Loucy (cell line): ENCODE measurements at regions not wholly inside any gene's neighbourhood (a gene's known extent, or its start where the extent isn't known, plus 50 kb on each side); places are given as distances from the start of the nearest gene placed in this dataset.

ENCODE experiments used
- H2AFZ ChIP-seq: fragments of 200-600 bp; sonication (generic); 2 replicates; pipeline ENCODE4 v1.6.0; 2016; ENCODE audit warnings: antibody characterized with exemption, mild to moderate bottlenecking, low read length, moderate library complexity
- H3F3A ChIP-seq: fragments of 200-600 bp; 2 replicates; pipeline ENCODE4 v1.6.0; 2016; ENCODE audit warnings: antibody characterized with exemption, low read depth, mild to moderate bottlenecking
- H3K27me3 ChIP-seq: fragments of 200-600 bp; sonication (generic); 2 replicates; pipeline ENCODE4 v1.6.1; 2014; ENCODE audit warnings: low read length, mild to moderate bottlenecking; ENCODE audit not compliant: insufficient read depth, poor library complexity, severe bottlenecking
- H3K36me3 ChIP-seq: fragments of 200-600 bp; sonication (generic); 2 replicates; pipeline ENCODE4 v1.6.1; 2016; ENCODE audit warnings: low read length; ENCODE audit not compliant: insufficient read depth
- H3K4me1 ChIP-seq: fragments of 200-600 bp; sonication (generic); 2 replicates; pipeline ENCODE4 v1.5.1; 2014; ENCODE audit warnings: low read length, mild to moderate bottlenecking; ENCODE audit not compliant: insufficient read depth, poor library complexity, severe bottlenecking
- H3K4me2 ChIP-seq: fragments of 200-600 bp; sonication (generic); 2 replicates; pipeline ENCODE4 v1.6.0; 2014; ENCODE audit warnings: antibody characterized with exemption, low read length, low read depth, mild to moderate bottlenecking; ENCODE audit not compliant: poor library complexity, severe bottlenecking
- H3K4me3 ChIP-seq: fragments of 200-600 bp; sonication (generic); 2 replicates; pipeline ENCODE4 v1.5.1; 2014; ENCODE audit warnings: low read length, mild to moderate bottlenecking, mixed read lengths; ENCODE audit not compliant: poor library complexity, severe bottlenecking
- H3K79me2 ChIP-seq: fragments of 200-600 bp; sonication (generic); 2 replicates; pipeline ENCODE4 v1.6.1; 2014; ENCODE audit warnings: low read length; ENCODE audit not compliant: insufficient read depth
- H3K9ac ChIP-seq: fragments of 200-600 bp; sonication (generic); 2 replicates; pipeline ENCODE4 v1.6.0; 2014; ENCODE audit warnings: mild to moderate bottlenecking, low read depth, low read length, moderate library complexity; ENCODE audit not compliant: poor library complexity, severe bottlenecking
- H3K9me2 ChIP-seq: fragments of 200-600 bp; sonication (generic); replicated peaks from 2 replicates; pipeline ENCODE4 v1.6.1; 2016; ENCODE audit warnings: low read depth, low read length, mixed read lengths
- H3K9me3 ChIP-seq: fragments of 200-600 bp; sonication (generic); 2 replicates; pipeline ENCODE4 v1.6.1; 2014; ENCODE audit warnings: mild to moderate bottlenecking, antibody characterized with exemption, low read length, low read depth; ENCODE audit not compliant: insufficient read depth
- H4K20me1 ChIP-seq: fragments of 200-600 bp; sonication (generic); 2 replicates; pipeline ENCODE4 v1.6.0; 2014; ENCODE audit warnings: antibody characterized with exemption, low read length, mild to moderate bottlenecking; ENCODE audit not compliant: insufficient read depth, poor library complexity, severe bottlenecking
- EZH2phosphoT487 ChIP-seq: fragments of 200-600 bp; IDR thresholded peaks from 2 replicates; pipeline ENCODE4 v1.6.1; 2018; ENCODE audit warnings: antibody characterized with exemption, mild to moderate bottlenecking, moderate library complexity, borderline replicate concordance
- TF ChIP-seq, protein P1 (sequence below): fragments of 200-600 bp; sonication (generic); conservative IDR thresholded peaks from 2 replicates; pipeline ENCODE4 v1.5.1; 2014; ENCODE audit warnings: mild to moderate bottlenecking, antibody characterized with exemption, low read length

DNA sequence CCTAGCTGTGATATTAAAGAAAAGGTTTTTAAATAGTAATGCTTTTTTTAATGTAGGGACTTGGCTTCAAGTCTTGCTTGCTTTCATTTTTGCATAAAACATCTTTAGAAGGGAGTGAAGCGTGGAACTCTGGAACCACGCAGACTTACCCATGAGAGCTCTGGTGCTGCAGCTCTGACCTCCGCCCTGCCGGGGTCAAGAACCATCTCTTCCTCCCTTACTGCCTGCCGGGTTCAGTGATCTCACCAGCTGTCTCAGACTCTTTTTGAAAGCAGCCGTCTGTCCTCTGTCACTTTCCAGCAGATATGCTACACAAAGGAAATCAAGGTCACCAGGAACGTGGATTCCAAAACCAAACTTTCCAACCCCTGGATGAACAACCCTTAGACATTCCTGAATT lies 353.8 kb downstream of the GPR37 start:
- no peaks in the 10 kb centered on the region for H3F3A ChIP-seq
- no peak overlapping the region for H3K4me3 ChIP-seq
- H3K27me3 ChIP-seq = no peaks in the 10 kb centered on the region
- no peak overlapping the region for H2AFZ ChIP-seq
- H3K79me2 ChIP-seq = no peaks in the 10 kb centered on the region
- H4K20me1 ChIP-seq = no peaks in the 10 kb centered on the region
- H3K36me3 ChIP-seq = no peaks in the 10 kb centered on the region
- no peak overlapping the region for H3K9ac ChIP-seq
- no peaks in the 10 kb centered on the region for H3K4me1 ChIP-seq
- H3K4me2 ChIP-seq = no peak overlapping the region
- H3K9me2 ChIP-seq = no peaks in the 10 kb centered on the region
- TF ChIP-seq, protein P1, sequence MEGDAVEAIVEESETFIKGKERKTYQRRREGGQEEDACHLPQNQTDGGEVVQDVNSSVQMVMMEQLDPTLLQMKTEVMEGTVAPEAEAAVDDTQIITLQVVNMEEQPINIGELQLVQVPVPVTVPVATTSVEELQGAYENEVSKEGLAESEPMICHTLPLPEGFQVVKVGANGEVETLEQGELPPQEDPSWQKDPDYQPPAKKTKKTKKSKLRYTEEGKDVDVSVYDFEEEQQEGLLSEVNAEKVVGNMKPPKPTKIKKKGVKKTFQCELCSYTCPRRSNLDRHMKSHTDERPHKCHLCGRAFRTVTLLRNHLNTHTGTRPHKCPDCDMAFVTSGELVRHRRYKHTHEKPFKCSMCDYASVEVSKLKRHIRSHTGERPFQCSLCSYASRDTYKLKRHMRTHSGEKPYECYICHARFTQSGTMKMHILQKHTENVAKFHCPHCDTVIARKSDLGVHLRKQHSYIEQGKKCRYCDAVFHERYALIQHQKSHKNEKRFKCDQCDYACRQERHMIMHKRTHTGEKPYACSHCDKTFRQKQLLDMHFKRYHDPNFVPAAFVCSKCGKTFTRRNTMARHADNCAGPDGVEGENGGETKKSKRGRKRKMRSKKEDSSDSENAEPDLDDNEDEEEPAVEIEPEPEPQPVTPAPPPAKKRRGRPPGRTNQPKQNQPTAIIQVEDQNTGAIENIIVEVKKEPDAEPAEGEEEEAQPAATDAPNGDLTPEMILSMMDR = no peak
- TF ChIP-seq EZH2phosphoT487 = no peak
- H3K9me3 ChIP-seq = no peaks in the 10 kb centered on the region

DNA sequence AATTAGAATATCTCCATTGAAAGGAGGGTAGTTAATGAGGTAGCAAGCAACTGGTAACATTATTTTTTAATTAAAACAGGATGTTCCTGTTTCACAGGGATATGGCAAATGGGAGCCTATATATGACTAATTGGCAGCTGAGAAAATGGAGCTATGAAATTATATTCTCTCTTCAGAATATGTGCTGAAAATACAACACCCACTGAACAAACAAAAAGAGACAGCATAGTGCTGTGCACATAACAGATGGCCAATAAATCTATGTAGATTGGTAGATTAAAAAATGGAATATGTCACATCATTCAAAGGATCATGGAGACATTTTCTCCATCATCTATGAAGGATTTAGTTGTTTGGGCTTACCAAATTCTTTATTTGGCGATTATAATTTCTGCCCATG lies 362.0 kb downstream of the GPR37 start:
- Histone ChIP-seq H3K4me2 (no peak overlapping the region), H3K9me2 (no peaks in the 10 kb centered on the region), H3K36me3 (no peaks in the 10 kb centered on the region), H3K4me3 (no peak overlapping the region), H3K4me1 (no peaks in the 10 kb centered on the region), H3K9ac (no peak overlapping the region), H3K79me2 (no peaks in the 10 kb centered on the region), H4K20me1 (no peaks in the 10 kb centered on the region), H3K27me3 (no peaks in the 10 kb centered on the region), H2AFZ (no peak overlapping the region), H3K9me3 (no peaks in the 10 kb centered on the region), H3F3A (no peaks in the 10 kb centered on the region)
- TF ChIP-seq EZH2phosphoT487 = no peak
- TF ChIP-seq, protein P1 = no peak

DNA sequence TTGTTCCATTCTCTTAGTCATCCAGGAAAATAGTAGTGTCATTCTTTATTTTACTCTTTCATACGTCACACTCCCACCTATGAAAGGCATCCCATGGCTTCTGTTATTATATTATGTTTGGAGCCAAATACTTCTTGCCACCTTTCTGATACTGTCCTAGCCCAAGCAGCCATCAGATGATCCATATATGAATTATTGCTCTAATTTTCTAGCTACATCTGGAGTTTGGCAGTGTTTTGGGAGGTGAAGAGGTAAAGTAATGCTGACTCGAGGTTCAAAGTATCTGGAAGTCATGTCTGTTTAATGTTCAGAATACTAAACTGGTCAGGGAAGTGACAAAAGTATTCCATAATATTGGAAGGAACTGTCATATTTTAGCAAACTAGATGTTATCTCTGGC lies 362.5 kb downstream of the GPR37 start:
- Histone ChIP-seq H3K27me3 (no peaks in the 10 kb centered on the region), H3K9me2 (no peaks in the 10 kb centered on the region), H4K20me1 (no peaks in the 10 kb centered on the region), H3K4me1 (no peaks in the 10 kb centered on the region), H3K9me3 (no peaks in the 10 kb centered on the region), H3F3A (no peaks in the 10 kb centered on the region), H3K79me2 (no peaks in the 10 kb centered on the region), H3K9ac (no peak overlapping the region), H2AFZ (no peak overlapping the region), H3K4me2 (no peak overlapping the region), H3K4me3 (no peak overlapping the region), H3K36me3 (no peaks in the 10 kb centered on the region)
- TF ChIP-seq, protein P1 = no peak
- TF ChIP-seq EZH2phosphoT487 = no peak
